B cell (primary cell): ENCODE measurements at regions not wholly inside any gene's neighbourhood (a gene's known extent, or its start where the extent isn't known, plus 50 kb on each side); places are given as distances from the start of the nearest gene placed in this dataset.

Experiments
- ATAC-seq: fragments of 200-7000 bp; cut with Tn5 transposase; one replicate; pipeline ENCODE4 v1.10.0; 2021; ENCODE audit warnings: low read depth, mild to moderate bottlenecking, moderate number of reproducible peaks, moderate library complexity
- CTCF ChIA-PET: fragments of 350-600 bp; sonication (Branson Sonifier 250); formaldehyde crosslinking; loops from one replicate; lab custom pipeline; 2021; ENCODE audit warnings: antibody characterized with exemption, inconsistent platforms; lab: Charles Lee
- POLR2A ChIA-PET: fragments of 350-600 bp; sonication (Branson Sonifier 250); formaldehyde crosslinking; loops from one replicate; lab custom pipeline; 2021; ENCODE audit warnings: antibody characterized with exemption; lab: Charles Lee
- DNase-seq: peaks from one replicate; pipeline ENCODE4 v3.0.0; 2013
- H2AFZ ChIP-seq: 2 replicates; pipeline ENCODE4 v1.6.1; 2012; ENCODE audit warnings: mild to moderate bottlenecking, low read depth, low read length; ENCODE audit not compliant: insufficient read depth, poor library complexity, severe bottlenecking
- H3K27ac ChIP-seq, 2 donors: 1 replicate in 1 of 2; 2 replicates in 1 of 2; pipeline ENCODE4 v1.5.1; 2012 to 2013; ENCODE audit warnings: low read length in 2 of 2, mild to moderate bottlenecking in 2 of 2, moderate library complexity in 1 of 2
- H3K27me3 ChIP-seq, 4 experiments: fragments of 200-600 bp in 1 of 4; sonication (generic) in 1 of 4; replicated peaks in 1 of 4; 1 replicate in 2 of 4; 2 replicates in 2 of 4; pipeline versions ENCODE4 v1.6.1 to v1.7.0; 2013 to 2016; ENCODE audit warnings: low read length in 3 of 4, mild to moderate bottlenecking in 2 of 4, mixed read lengths in 1 of 4, moderate library complexity in 1 of 4; ENCODE audit not compliant: insufficient read depth in 4 of 4, control insufficient read depth in 3 of 4; ENCODE audit errors: control extremely low read depth in 1 of 4
- H3K36me3 ChIP-seq, 2 experiments: replicated peaks in 1 of 2; 1 replicate in 1 of 2; 2 replicates in 1 of 2; pipeline versions ENCODE4 v1.6.1 to v1.7.1; 2013; ENCODE audit warnings: low read length in 1 of 2; ENCODE audit not compliant: insufficient read depth in 2 of 2, control insufficient read depth in 1 of 2; ENCODE audit errors: control extremely low read depth in 1 of 2, extremely low read depth in 1 of 2
- H3K4me1 ChIP-seq, 2 donors: fragments of 200-600 bp in 1 of 2; sonication (generic) in 1 of 2; 1 replicate in 1 of 2; 2 replicates in 1 of 2; pipeline versions ENCODE4 v1.5.1 to v1.6.1; 2013 to 2017; ENCODE audit warnings: low read length in 2 of 2; ENCODE audit not compliant: control insufficient read depth in 2 of 2, insufficient read depth in 2 of 2
- H3K4me2 ChIP-seq: replicated peaks from 2 replicates; pipeline ENCODE3; 2012; ENCODE audit warnings: mild to moderate bottlenecking, low read depth, low read length; ENCODE audit not compliant: poor library complexity, severe bottlenecking
- H3K4me3 ChIP-seq, 5 experiments: fragments of 200-600 bp in 1 of 5; sonication (generic) in 1 of 5; 1 replicate in 3 of 5; 2 replicates in 2 of 5; pipeline versions ENCODE4 v1.5.1 to v1.7.0; 2011 to 2016; ENCODE audit warnings: low read length in 4 of 5, mild to moderate bottlenecking in 4 of 5, low read depth in 2 of 5, control low read depth in 1 of 5, moderate library complexity in 1 of 5; ENCODE audit not compliant: insufficient read depth in 1 of 5; ENCODE audit errors: control extremely low read depth in 1 of 5, extremely low read depth in 1 of 5
- H3K79me2 ChIP-seq: fragments of 200-600 bp; sonication (generic); one replicate; pipeline ENCODE4 v1.6.0; 2016; ENCODE audit warnings: low read length; ENCODE audit not compliant: control insufficient read depth, insufficient read depth
- H3K9ac ChIP-seq: fragments of 200-600 bp; sonication (generic); 2 replicates; pipeline ENCODE4 v1.6.1; 2017; ENCODE audit warnings: mild to moderate bottlenecking, low read length, moderate library complexity
- H3K9me3 ChIP-seq, 3 donors: one replicate each; pipeline versions ENCODE4 v1.6.1 to v1.7.1; 2013; ENCODE audit warnings: low read length in 2 of 3; ENCODE audit not compliant: control insufficient read depth in 2 of 3, insufficient read depth in 1 of 3; ENCODE audit errors: control extremely low read depth in 1 of 3
- H4K20me1 ChIP-seq: 2 replicates; pipeline ENCODE4 v1.6.0; 2012; ENCODE audit warnings: mild to moderate bottlenecking, low read length; ENCODE audit not compliant: insufficient read depth, control insufficient read depth, poor library complexity, severe bottlenecking
- H3K27ac Mint-ChIP-seq: one replicate; pipeline ENCODE4 v1.8.0; 2021; ENCODE audit warnings: mixed read lengths
- H3K27me3 Mint-ChIP-seq: one replicate; pipeline ENCODE4 v1.8.0; 2021; ENCODE audit warnings: mixed read lengths
- H3K4me1 Mint-ChIP-seq: one replicate; pipeline ENCODE4 v1.8.0; 2021; ENCODE audit warnings: mixed read lengths
- H3K4me3 Mint-ChIP-seq: one replicate; pipeline ENCODE4 v1.8.0; 2021; ENCODE audit warnings: mixed read lengths
- H3K9me3 Mint-ChIP-seq: one replicate; pipeline ENCODE4 v1.8.0; 2022; ENCODE audit warnings: mixed read lengths; ENCODE audit not compliant: insufficient read depth
- CTCF ChIP-seq: fragments of 200-600 bp; IDR thresholded peaks from one replicate; pipeline ENCODE4 v1.8.0; 2022; ENCODE audit warnings: antibody characterized with exemption, mild to moderate bottlenecking
- EZH2 ChIP-seq: IDR thresholded peaks from 2 replicates; pipeline ENCODE4 v1.6.1; 2012; ENCODE audit warnings: borderline replicate concordance, low read depth, mild to moderate bottlenecking, moderate library complexity, low read length; ENCODE audit not compliant: insufficient read depth, poor library complexity, severe bottlenecking
- WGBS: methylation state at CpG from one replicate; pipeline ENCODE4 v1.1.5; 2013; ENCODE audit warnings: missing lambda C conversion rate; ENCODE audit not compliant: insufficient coverage; 5-methylcytosine and 5-hydroxymethylcytosine counted together
- intact Hi-C: fragments of 100-400 bp; cut with micrococcal nuclease; formaldehyde crosslinking; loops from one replicate; pipeline ENCODE4 v1.10.0; 2022

GRCh38 chr2:176467595-176467994, 198.4 kb downstream of the MTX2 start:
- no peak overlapping the region for H2AFZ ChIP-seq
- TF ChIP-seq CTCF, result no peak
- TF ChIP-seq EZH2, result no peak
- ChIA-PET CTCF (interaction anchor here (1.5 to 4.0 kb wide), 2 partner anchors 14 to 340 kb away, joined by 5 to 19 read pairs; no protein-coding TSS in a partner anchor), POLR2A (no interaction called here)
- no peaks in the 10 kb centered on the region for H3K9me3 ChIP-seq
- no peaks in the 10 kb centered on the region for H3K36me3 ChIP-seq
- H3K27ac Mint-ChIP-seq, result no peak overlapping the region
- no peak overlapping the region for H3K27ac ChIP-seq
- H3K27me3 ChIP-seq, result peaks cover 0 to 16% (median 3%) of the 10 kb centered on the region in 4 experiments
- no peaks in the 10 kb centered on the region for H4K20me1 ChIP-seq
- H3K4me3 ChIP-seq, result no peak overlapping the region
- no peak overlapping the region for H3K4me2 ChIP-seq
- H3K27me3 Mint-ChIP-seq, result peaks cover 45% of the 10 kb centered on the region
- no peaks in the 10 kb centered on the region for H3K9me3 Mint-ChIP-seq
- 95% methylated on average over 6 of the region's 6 CpGs for WGBS
- no peak for ATAC-seq
- intact Hi-C loops, result no loop called here
- no peak overlapping the region for H3K9ac ChIP-seq
- H3K4me1 Mint-ChIP-seq, result peaks cover 8% of the 10 kb centered on the region
- no peak for DNase-seq
- H3K79me2 ChIP-seq, result no peaks in the 10 kb centered on the region
- H3K4me1 ChIP-seq, result peaks cover 7% of the 10 kb centered on the region in 2 donors
- no peak overlapping the region for H3K4me3 Mint-ChIP-seq

GRCh38 chr2:176468457-176469113, 199.3 kb downstream of the MTX2 start:
- Mint-ChIP-seq H3K27ac (no peak overlapping the region), H3K4me3 (no peak overlapping the region), H3K9me3 (no peaks in the 10 kb centered on the region), H3K4me1 (peaks cover 15% of the 10 kb centered on the region), H3K27me3 (peaks cover 41% of the 10 kb centered on the region)
- intact Hi-C loops, result no loop called here
- H3K36me3 ChIP-seq, result no peaks in the 10 kb centered on the region
- ATAC-seq, result no peak
- H3K4me1 ChIP-seq, result peaks cover 10 to 12% of the 10 kb centered on the region in 2 donors
- H3K4me3 ChIP-seq, result no peak overlapping the region
- peaks cover 0 to 14% (median 3%) of the 10 kb centered on the region in 4 experiments for H3K27me3 ChIP-seq
- no peak for DNase-seq
- no peak overlapping the region for H3K4me2 ChIP-seq
- H3K27ac ChIP-seq, result no peak overlapping the region
- no peaks in the 10 kb centered on the region for H3K9me3 ChIP-seq
- ChIA-PET POLR2A (no interaction called here), CTCF (interaction anchor here (1.4 to 1.5 kb wide), 2 partner anchors 14 to 341 kb away, joined by 4 to 5 read pairs; no protein-coding TSS in a partner anchor)
- H2AFZ ChIP-seq, result no peak overlapping the region
- H4K20me1 ChIP-seq, result no peaks in the 10 kb centered on the region
- TF ChIP-seq CTCF (no peak), EZH2 (no peak)
- no peak overlapping the region for H3K9ac ChIP-seq
- no peaks in the 10 kb centered on the region for H3K79me2 ChIP-seq
- 100% methylated on average over 2 of the region's 4 CpGs for WGBS
